Epithelial cell of proximal tubule (primary cell): ENCODE measurements at regions not wholly inside any gene's neighbourhood (a gene's known extent, or its start where the extent isn't known, plus 50 kb on each side); places are given as distances from the start of the nearest gene placed in this dataset.

ENCODE experiments used
- DNase-seq: peaks from one replicate; pipeline ENCODE4 v3.0.0-alpha.2; 2011; ENCODE audit warnings: low read depth
- H3K4me3 ChIP-seq: 2 replicates; pipeline ENCODE4 v1.5.1; 2011; ENCODE audit warnings: low read depth, mild to moderate bottlenecking, low read length
- TF ChIP-seq, protein P1 (sequence below): conservative IDR thresholded peaks from 2 replicates; pipeline ENCODE4 v1.5.1; 2012; ENCODE audit warnings: low read depth, mild to moderate bottlenecking, low read length

DNA sequence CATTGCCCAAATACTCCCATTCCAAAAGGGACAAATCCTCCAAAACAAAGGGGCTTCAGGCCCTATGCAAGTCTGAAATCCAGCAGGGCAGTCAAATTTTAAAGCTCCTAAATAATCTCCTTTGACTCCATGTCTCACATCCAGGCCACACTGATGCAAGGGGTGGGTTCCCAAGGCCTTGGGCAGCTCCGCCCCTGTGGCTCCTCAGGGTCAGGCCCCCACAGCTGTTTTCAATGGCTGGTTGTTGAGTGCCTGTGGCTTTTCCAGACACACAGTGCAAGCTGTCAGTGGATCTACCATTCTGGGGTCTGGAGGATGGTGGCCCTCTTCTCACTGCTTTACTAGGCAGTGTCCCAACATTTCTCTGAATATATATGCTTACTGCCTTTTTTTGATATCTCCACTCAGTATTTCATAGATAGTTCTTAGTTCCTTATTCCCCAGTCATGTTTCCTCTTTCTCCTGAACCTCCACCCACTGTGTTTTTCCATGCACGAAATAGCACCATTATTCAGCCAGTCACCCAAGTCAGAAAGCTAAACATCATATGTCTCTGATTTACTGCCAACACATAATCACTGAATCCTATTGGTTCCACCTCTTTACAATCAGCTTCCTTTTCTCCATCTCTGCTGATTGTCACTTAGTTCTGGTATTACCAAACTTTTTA, 172.6 kb upstream of the CACNA2D1 start:
- TF ChIP-seq, protein P1, sequence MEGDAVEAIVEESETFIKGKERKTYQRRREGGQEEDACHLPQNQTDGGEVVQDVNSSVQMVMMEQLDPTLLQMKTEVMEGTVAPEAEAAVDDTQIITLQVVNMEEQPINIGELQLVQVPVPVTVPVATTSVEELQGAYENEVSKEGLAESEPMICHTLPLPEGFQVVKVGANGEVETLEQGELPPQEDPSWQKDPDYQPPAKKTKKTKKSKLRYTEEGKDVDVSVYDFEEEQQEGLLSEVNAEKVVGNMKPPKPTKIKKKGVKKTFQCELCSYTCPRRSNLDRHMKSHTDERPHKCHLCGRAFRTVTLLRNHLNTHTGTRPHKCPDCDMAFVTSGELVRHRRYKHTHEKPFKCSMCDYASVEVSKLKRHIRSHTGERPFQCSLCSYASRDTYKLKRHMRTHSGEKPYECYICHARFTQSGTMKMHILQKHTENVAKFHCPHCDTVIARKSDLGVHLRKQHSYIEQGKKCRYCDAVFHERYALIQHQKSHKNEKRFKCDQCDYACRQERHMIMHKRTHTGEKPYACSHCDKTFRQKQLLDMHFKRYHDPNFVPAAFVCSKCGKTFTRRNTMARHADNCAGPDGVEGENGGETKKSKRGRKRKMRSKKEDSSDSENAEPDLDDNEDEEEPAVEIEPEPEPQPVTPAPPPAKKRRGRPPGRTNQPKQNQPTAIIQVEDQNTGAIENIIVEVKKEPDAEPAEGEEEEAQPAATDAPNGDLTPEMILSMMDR: no peak
- DNase-seq: no peak
- H3K4me3 ChIP-seq: no peak overlapping the region

DNA sequence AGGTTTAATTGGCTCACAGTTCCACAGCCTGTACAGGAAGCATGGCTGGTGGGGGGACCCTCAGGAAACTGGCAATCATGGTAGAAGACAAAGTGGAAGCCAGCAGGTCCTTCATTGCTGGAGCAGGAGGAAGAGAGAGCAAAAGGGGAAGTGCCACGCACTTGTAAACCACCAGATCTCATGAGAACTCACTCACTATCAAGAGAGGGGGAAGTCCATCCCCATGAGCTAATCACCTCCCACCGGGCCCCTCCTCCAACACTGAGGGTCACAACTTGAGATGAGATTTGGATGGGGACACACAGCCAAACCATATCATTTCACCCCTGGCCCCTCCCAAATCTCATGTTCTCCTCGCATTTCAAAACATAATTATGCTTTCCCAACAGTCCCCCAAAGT, 171.9 kb upstream of the CACNA2D1 start:
- TF ChIP-seq, protein P1: no peak
- DNase-seq: no peak
- H3K4me3 ChIP-seq: no peak overlapping the region

DNA sequence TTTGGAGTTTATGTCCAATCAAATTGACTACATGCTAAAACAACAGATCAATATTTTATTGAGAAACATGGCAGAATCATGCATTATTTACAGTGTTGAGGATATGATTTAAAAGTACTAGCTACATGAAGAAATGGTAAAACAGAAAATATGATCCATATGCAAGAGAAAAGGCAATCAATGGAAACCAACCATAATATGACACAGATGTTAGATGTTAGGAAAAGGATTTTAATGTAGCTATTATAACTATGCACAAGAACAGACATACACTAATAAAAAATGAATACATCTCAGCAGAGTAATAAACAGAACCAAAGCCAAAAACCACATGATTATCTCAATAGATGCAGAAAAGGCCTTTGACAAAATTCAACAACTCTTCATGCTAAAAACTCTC, 166.2 kb upstream of the CACNA2D1 start:
- no peak for DNase-seq
- H3K4me3 ChIP-seq: no peak overlapping the region
- TF ChIP-seq, protein P1: no peak

DNA sequence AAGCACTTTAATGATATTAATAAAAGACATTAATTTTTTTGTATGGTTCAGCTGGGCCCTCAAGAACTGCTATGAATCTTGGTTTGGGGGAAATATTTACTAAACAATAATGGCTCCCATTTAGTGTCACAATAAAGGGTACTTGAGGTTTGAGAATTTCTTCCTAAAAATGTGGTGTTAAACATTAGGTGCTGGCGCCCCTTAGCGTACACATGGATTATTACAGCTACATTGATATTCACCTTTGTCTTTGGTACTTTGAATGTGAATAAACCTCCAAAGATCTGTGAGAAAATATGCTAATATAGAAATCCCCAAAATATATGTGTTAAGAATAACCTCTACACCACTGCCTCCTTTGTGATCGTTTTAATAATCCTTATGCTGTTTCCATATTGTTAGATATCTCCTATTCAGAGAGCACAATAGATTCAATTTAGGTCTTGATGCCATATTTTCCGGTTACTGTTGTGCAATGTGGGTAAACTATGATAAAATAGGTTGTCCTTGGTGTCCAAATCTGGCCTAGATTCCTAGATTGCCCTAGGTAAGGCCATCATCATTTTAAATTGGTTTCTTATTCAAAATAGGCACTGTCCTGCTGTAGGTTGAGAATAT, 161.8 kb upstream of the CACNA2D1 start:
- no peak overlapping the region for H3K4me3 ChIP-seq
- TF ChIP-seq, protein P1: peak; percentile 74
- no peak for DNase-seq

DNA sequence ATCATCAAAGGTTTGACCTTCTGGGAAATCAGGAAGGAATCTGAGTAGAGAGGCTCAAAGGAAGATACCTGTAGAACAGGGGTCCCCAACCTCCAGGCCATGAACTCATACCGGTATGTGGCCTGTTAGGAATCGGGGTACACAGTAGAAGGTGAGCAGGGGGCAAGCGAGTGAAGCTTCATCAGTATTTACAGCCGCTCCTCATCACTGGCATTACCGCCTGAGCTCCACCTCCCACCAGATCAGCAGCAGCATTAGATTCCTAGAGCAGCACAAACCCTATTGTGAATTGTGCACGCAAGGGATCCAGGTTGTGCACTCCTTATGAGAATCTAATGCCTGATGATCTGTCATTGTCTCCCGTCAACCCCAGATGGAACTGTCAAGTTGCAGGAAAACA, 158.5 kb upstream of the CACNA2D1 start:
- no peak for DNase-seq
- no peak overlapping the region for H3K4me3 ChIP-seq
- TF ChIP-seq, protein P1: no peak

DNA sequence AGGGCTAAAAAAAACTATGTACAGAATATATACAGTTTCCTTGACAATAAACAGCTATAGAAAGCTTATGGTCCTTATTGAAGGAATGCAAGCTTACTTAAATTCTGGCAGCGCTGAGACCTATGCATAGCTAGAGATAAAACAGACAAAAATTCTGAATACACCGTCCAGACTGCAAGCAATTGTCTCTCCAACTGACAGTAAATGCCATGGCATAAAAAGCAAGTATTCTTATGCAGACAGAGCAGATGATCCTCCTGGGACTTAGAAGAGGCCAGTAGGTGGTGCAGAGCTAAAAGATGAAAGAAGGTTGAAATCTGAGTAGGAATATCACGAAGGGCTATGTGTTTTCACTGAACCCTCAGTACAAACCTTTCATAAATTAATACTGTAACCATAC, 157.0 kb upstream of the CACNA2D1 start:
- H3K4me3 ChIP-seq: no peak overlapping the region
- DNase-seq: no peak
- TF ChIP-seq, protein P1: peak; percentile 31

DNA sequence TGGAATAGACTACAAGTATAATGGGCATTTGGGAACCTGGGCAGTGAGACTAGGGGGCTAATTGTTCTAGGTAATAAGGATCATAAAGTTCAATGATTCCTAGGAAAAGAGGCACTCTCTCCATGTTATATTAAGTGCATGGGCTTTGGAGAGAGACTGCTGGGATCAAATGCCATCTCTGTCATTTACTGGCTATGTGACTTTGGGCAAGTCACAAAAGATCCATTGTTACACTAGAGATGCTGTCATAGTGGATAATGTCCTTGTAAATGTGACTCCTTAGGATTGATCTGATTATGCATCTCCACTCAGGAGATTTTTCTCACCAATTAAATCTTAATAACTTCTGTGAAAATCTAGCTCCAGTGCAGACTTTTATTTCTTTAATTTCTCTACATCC, 156.3 kb upstream of the CACNA2D1 start:
- TF ChIP-seq, protein P1: no peak
- H3K4me3 ChIP-seq: no peak overlapping the region
- no peak for DNase-seq
